Smooth muscle cell (in vitro differentiated cells): ENCODE measurements at regions not wholly inside any gene's neighbourhood (a gene's known extent, or its start where the extent isn't known, plus 50 kb on each side); places are given as distances from the start of the nearest gene placed in this dataset.

Source experiments
- DNase-seq: peaks from one replicate; lab custom pipeline; 2025; ENCODE audit not compliant: unreplicated experiment; lab: John Stamatoyannopoulos, UW
- H2AFZ ChIP-seq: fragments of 200-600 bp; sonication (generic); 2 replicates; pipeline ENCODE4 v1.6.0; 2016; ENCODE audit warnings: antibody characterized with exemption, low read depth, mild to moderate bottlenecking
- H3F3A ChIP-seq: fragments of 200-600 bp; sonication (generic); 2 replicates; pipeline ENCODE4 v1.6.0; 2017; ENCODE audit warnings: antibody characterized with exemption, low read depth
- H3K27ac ChIP-seq: fragments of 200-600 bp; sonication (generic); 2 replicates; pipeline ENCODE4 v1.5.1; 2016; ENCODE audit warnings: low read depth, mild to moderate bottlenecking
- H3K27me3 ChIP-seq: fragments of 200-600 bp; sonication (generic); 2 replicates; pipeline ENCODE4 v1.6.1; 2016; ENCODE audit warnings: low read depth, mild to moderate bottlenecking
- H3K36me3 ChIP-seq: fragments of 200-600 bp; sonication (generic); 2 replicates; pipeline ENCODE4 v1.5.1; 2016; ENCODE audit warnings: low read depth
- H3K4me1 ChIP-seq: fragments of 200-600 bp; sonication (generic); 2 replicates; pipeline ENCODE4 v1.5.1; 2016; ENCODE audit warnings: low read depth
- H3K4me2 ChIP-seq: fragments of 200-600 bp; sonication (generic); 2 replicates; pipeline ENCODE4 v1.6.0; 2016; ENCODE audit warnings: mild to moderate bottlenecking
- H3K4me3 ChIP-seq: fragments of 200-600 bp; sonication (generic); 2 replicates; pipeline ENCODE4 v1.5.1; 2016; ENCODE audit warnings: mild to moderate bottlenecking
- H3K79me2 ChIP-seq: fragments of 200-600 bp; sonication (generic); 2 replicates; pipeline ENCODE4 v1.6.0; 2016; ENCODE audit warnings: low read depth, mild to moderate bottlenecking
- H3K9ac ChIP-seq: fragments of 200-600 bp; sonication (generic); 2 replicates; pipeline ENCODE4 v1.6.0; 2016; ENCODE audit warnings: low read depth
- H3K9me3 ChIP-seq: fragments of 200-600 bp; sonication (generic); replicated peaks from 2 replicates; pipeline ENCODE4 v1.5.1; 2016; ENCODE audit warnings: low read depth
- H4K20me1 ChIP-seq: fragments of 200-600 bp; sonication (generic); 2 replicates; pipeline ENCODE4 v1.6.0; 2016; ENCODE audit warnings: low read depth
- whole genome bisulfite sequencing: methylation state at CpG from one replicate; pipeline ENCODE4 v1.1.7; 2016; ENCODE audit warnings: low lambda C conversion rate; 5-methylcytosine and 5-hydroxymethylcytosine counted together
- TF ChIP-seq, protein P1 (sequence below): fragments of 200-600 bp; sonication (generic); IDR thresholded peaks from 2 replicates; pipeline ENCODE4 v1.5.1; 2017; ENCODE audit warnings: borderline replicate concordance, mild to moderate bottlenecking, antibody characterized with exemption; ENCODE audit not compliant: insufficient read depth, poor library complexity, severe bottlenecking

DNA sequence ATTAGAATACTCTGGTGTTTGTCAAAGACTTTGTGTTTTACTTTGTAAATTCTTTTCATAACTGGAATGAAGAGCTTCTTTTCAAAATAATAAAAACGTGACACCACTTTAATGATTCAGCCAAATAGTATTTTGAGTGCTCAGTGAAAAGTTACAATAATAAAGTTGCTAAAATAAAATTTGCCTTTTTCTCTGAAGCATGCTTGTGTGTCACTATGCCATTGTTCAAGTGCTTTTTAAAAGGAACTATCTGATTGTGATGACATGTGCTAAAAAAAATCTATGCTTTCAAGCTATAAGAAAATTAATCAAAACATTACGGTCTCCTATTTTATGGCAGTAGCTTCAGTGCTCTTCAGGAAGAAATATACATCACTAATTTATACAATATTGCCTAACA lies 1290.5 kb upstream of the B3GALT2 start:
- Histone ChIP-seq H3K4me1 (no peaks in the 10 kb centered on the region), H3K79me2 (no peaks in the 10 kb centered on the region), H3K9me3 (no peaks in the 10 kb centered on the region), H4K20me1 (no peaks in the 10 kb centered on the region), H3K27ac (no peak overlapping the region), H3K4me3 (no peak overlapping the region), H3K9ac (no peak overlapping the region), H3K36me3 (no peaks in the 10 kb centered on the region), H3K4me2 (no peak overlapping the region), H3F3A (no peaks in the 10 kb centered on the region), H2AFZ (no peak overlapping the region), H3K27me3 (no peaks in the 10 kb centered on the region)
- DNase-seq, result no peak
- TF ChIP-seq, protein P1, sequence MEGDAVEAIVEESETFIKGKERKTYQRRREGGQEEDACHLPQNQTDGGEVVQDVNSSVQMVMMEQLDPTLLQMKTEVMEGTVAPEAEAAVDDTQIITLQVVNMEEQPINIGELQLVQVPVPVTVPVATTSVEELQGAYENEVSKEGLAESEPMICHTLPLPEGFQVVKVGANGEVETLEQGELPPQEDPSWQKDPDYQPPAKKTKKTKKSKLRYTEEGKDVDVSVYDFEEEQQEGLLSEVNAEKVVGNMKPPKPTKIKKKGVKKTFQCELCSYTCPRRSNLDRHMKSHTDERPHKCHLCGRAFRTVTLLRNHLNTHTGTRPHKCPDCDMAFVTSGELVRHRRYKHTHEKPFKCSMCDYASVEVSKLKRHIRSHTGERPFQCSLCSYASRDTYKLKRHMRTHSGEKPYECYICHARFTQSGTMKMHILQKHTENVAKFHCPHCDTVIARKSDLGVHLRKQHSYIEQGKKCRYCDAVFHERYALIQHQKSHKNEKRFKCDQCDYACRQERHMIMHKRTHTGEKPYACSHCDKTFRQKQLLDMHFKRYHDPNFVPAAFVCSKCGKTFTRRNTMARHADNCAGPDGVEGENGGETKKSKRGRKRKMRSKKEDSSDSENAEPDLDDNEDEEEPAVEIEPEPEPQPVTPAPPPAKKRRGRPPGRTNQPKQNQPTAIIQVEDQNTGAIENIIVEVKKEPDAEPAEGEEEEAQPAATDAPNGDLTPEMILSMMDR, result no peak
- WGBS, result 69% methylated on average over 2 of the region's 2 CpGs

DNA sequence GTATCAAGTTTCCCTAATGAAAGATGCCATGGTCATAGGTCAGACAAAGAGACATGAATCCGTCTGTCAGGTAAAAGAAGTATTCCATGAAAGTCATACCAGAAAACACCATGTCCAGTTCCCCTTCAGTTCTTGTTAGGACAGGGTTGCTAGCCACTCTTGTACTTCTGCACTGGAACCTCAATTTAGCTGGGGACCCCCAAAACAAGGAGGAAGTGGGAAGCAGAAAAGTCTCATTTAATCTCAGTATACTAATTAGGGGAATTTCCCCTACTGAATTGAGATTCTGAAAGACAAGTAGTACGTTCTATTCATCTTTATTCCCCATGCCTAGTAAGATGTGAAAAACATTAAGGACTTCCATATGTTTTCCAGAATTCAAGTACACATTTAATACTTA lies 1289.9 kb upstream of the B3GALT2 start:
- WGBS, result 82% methylated on average over 2 of the region's 2 CpGs
- TF ChIP-seq, protein P1, result no peak

DNA sequence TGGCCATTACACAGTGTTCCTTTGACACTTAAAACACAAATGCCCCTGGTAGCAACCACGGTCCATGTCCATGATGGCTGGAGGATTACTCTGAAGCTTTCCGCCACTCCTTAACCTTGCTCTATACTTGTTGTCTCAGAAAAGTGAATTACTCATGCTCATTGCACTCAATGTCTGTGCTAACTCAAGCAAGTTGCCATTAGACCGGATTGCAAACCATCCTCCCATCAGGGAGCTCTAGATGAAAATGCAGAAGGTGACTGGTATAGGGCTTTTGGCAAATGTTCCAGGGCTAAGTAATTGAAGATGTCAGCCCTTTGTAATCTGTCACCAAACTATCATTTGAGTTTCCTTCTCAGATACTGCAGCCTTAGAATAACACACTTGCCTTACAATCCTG lies 1288.3 kb upstream of the B3GALT2 start:
- Histone ChIP-seq H3K4me1 (no peaks in the 10 kb centered on the region), H3K27ac (no peak overlapping the region), H3F3A (no peaks in the 10 kb centered on the region), H3K4me3 (no peak overlapping the region), H3K27me3 (no peaks in the 10 kb centered on the region), H2AFZ (no peak overlapping the region), H3K4me2 (no peak overlapping the region), H3K9me3 (no peaks in the 10 kb centered on the region), H4K20me1 (no peaks in the 10 kb centered on the region), H3K36me3 (no peaks in the 10 kb centered on the region), H3K9ac (no peak overlapping the region), H3K79me2 (no peaks in the 10 kb centered on the region)
- WGBS, result 81% methylated on average over 3 of the region's 3 CpGs
- TF ChIP-seq, protein P1, result no peak
- DNase-seq, result no peak

More for the DNA sequence above, 1289.9 kb upstream of the B3GALT2 start:
- Histone ChIP-seq H3K27ac (no peak overlapping the region), H3K9me3 (no peaks in the 10 kb centered on the region), H3K79me2 (no peaks in the 10 kb centered on the region), H4K20me1 (no peaks in the 10 kb centered on the region), H3K27me3 (no peaks in the 10 kb centered on the region), H2AFZ (no peak overlapping the region), H3K4me1 (no peaks in the 10 kb centered on the region), H3K36me3 (no peaks in the 10 kb centered on the region), H3K4me2 (no peak overlapping the region), H3K4me3 (no peak overlapping the region), H3K9ac (no peak overlapping the region), H3F3A (no peaks in the 10 kb centered on the region)
- no peak for DNase-seq

DNA sequence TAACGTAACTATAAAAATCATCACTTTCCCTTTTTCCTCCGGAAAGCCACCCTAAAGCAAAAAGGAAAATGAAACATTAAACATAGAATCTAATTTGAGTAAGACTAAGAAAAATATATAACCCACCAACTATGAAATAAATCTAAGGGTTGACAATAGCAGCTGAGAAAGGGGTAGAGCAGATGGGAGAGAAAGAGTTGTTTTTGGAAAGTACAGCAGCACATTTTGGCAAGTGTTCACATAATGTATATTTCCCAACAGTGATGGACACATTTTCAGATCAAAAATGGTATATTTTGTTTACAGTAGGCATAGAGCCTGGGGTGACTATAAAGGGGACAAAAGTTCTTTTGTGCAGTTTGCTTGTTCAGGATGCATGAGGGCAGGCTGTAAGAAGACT lies 1287.4 kb upstream of the B3GALT2 start:
- Histone ChIP-seq H3K27ac (no peak overlapping the region), H3K27me3 (no peaks in the 10 kb centered on the region), H3F3A (no peaks in the 10 kb centered on the region), H3K9ac (no peak overlapping the region), H3K79me2 (no peaks in the 10 kb centered on the region), H4K20me1 (no peaks in the 10 kb centered on the region), H3K4me2 (no peak overlapping the region), H3K36me3 (no peaks in the 10 kb centered on the region), H3K9me3 (no peaks in the 10 kb centered on the region), H2AFZ (no peak overlapping the region), H3K4me1 (no peaks in the 10 kb centered on the region), H3K4me3 (no peak overlapping the region)
- TF ChIP-seq, protein P1, result no peak
- DNase-seq, result no peak
- WGBS, result 39% methylated on average over 2 of the region's 2 CpGs
